Dermis microvascular lymphatic vessel endothelial cell (primary cell): ENCODE measurements at regions not wholly inside any gene's neighbourhood (a gene's known extent, or its start where the extent isn't known, plus 50 kb on each side); places are given as distances from the start of the nearest gene placed in this dataset.
A peak's percentile ranks its signal among the peaks of the same experiment; 100 is the strongest.

Source experiments
- DNase-seq, 2 donors: peaks; one replicate each; pipeline versions ENCODE4 v3.0.0 to v3.0.0-alpha.2; 2010; ENCODE audit warnings: low read depth in 2 of 2

DNA sequence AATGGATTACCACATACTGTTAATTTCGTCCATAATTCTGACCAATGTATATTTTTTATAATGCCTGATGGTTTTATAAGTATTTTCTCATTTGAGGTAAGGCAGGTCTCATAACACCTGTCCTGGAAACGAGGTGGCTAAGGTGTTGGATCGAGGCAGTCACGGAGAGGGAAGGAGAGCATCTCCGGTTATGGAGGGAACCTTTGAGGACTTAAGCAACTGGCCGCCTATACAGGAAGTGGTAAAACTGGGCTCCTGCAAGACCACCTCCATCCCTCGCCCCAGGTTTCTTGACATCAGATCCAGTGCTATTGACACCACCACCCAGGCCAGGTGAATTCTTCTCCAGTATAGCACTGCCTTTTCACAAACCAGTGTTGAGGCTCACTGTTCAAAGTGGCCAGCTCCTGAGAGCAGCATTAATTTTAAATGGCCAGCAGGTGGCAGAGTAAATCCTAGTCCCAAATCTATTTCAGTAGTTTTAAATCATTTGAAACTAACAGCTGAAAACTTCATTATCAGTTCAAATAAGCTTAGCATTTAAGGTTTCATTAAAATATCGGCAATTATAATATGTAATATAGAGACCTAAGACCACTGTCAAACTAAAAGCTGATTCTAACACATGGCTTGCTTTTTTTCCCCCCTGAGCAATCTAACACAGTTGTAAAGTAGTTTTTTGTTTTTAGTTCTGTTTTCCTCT lies 100.8 kb downstream of the PPM1A start:
- DNase-seq, result peak; percentile 30 to 59

DNA sequence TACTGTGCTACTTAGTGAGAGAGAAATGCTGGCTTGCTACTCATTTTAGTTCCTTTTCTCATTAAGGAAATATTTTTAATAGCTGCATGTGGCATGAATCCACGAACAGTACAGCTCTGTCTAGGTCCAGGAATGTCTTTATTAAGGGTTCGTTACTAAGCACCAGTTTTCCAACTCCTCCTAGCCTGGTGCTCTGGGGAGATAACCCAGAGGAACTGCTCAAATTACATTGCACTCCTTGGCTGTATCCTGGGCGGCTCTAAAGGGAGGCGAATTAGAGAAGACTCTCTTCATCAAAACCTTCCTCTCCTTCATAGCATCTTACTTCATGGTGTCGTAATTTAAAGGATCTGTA lies 101.3 kb downstream of the PPM1A start:
- no peak for DNase-seq

DNA sequence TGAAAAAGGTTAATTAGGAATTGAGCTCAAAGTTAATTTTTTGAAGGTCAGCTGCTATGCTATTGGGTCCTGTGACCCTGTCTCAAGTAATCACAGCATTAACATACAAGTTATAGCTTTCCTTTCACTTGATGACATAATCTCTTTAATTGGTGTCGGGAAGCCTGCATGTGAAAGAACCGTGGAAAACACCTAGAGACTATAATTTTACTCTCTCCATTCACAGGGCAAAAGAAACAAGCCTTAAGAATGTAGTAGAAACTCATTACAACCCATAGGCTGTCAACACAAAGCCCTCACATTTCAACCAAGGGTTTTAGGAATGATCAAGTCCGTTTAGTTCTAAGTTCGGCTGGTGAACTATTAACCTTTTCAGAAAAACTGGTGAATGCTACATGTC lies 104.4 kb downstream of the PPM1A start:
- no peak for DNase-seq

DNA sequence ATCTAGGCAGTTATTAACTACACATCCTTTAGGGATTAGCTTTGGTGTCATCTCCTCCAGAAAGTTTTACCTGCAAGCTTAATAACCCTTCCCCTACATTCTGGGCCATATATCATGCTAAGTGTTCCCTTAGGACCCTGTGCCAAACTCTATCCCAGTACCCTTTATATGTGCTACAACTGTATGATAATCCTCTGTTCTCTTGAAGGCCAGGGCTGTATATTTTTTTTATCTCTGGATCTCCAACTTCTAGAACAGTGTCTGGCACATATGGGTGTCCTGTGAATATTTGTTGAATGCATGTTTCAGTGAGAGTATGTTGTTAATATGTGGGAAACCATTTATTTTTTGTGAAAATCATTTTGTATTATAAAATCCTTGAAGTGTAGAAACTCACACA lies 106.7 kb downstream of the PPM1A start:
- no peak for DNase-seq

DNA sequence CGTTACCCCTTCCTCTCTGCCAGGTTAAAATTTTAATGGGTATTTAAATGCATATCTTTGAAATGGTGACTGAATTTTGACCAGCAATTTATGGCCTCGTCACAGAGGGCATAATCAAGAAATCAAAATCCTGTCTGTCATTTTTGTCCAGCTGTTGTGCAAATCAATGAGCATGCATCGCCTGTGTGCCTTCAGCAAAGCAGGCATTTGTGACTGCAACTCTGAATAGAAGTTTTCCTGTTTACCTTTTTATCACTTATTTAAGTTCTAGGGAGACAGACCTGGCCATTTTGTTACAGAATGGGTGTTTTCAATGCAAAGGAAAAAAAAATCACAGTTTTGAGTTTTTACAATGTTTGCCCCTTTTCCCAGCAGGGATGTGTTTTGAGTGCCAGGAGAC lies 107.4 kb downstream of the PPM1A start:
- no peak for DNase-seq

DNA sequence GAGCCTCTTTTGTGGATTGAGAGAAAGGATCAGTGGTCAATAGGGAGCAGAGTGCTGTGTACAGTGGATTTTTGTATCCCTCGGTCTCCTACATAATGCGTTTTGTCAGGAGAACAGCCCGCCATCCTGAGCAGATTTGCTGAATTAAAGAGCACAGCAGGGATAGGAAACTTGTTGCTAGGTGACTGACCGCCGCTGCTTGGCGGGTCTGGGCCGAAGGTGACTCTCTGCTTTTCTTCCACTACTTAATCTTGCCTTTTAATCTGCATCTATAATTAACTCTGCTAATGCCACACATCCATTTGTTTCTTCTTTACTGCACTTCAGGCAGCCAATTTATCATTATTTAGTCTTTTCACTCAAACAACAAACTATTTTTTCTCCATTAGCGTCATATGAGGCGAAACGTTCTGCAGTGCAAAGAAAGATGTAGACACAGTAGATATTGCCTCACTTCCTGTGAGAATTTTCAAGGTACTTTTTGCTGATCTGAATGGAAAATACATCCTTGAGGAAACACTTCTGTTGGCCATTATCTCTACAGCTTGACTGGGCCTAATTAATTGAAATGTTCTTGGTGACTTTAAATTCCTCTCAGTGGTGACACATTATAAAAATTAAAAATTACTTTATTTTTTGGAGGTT lies 108.0 kb downstream of the PPM1A start:
- no peak for DNase-seq

DNA sequence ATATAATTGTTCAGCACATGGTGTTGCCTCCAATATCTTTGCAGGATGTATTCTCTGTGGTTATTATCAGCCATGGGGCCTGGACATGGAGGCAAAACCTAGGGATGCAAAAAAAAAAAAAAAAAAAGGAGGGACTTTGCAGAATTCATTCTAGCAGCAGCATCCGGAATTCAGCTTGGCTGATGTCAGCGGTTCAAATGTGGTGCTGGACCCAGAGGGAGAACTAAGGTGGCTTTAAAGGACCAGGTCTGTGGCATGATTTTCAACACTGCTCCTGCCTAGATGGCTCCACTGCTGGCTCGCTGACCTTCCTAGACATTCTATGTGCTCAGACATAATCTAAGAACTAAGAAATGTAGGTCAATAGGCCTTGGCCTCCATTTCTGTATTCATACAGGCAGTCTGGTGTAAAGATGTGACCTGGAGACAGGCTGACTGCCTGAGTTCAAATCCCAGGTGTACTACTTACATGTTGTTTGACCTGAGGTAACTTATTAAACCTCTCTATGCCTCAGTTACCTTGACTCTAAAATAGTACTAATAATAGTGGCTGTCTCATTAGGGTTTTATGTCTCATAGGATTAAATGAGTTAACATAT lies 108.6 kb downstream of the PPM1A start:
- DNase-seq, result no peak

DNA sequence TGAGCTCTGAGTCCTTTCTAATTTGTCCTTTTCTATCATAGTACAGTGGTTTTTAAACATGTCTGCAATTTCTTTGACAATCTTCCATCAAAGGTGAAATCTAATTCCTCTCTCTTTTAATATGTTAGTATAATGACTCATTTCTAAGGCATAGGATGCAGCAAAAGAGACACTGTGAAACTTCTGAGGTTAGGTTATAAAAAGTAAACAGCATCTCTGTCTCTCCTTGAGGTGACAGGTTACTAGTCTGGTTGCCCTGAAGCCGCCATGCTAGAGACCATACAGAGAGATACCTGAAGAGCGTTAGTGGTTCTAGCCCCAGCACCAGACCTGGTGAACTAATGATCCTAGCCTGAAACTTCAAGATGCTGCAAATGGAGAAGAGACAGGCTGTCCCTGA lies 114.3 kb downstream of the PPM1A start:
- DNase-seq, result no peak

DNA sequence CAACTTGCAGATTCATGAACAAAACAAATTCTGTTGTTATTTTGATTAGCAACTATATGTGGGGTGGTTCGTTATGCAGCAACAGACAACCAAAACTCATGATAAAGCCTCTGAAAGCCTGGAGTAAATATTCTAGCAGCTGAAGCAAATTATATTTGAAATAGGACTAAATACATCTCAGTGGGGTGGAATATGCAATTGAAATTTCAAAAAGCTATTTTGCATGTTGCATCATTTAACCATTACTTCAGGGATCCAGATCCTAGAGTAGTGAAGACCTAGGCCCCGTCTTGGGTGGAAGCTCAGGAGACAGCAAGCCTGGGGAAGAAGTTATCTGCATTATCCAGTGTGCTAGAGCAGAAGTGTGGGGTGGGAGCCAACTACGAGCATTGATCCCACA lies 114.7 kb downstream of the PPM1A start:
- DNase-seq, result no peak

DNA sequence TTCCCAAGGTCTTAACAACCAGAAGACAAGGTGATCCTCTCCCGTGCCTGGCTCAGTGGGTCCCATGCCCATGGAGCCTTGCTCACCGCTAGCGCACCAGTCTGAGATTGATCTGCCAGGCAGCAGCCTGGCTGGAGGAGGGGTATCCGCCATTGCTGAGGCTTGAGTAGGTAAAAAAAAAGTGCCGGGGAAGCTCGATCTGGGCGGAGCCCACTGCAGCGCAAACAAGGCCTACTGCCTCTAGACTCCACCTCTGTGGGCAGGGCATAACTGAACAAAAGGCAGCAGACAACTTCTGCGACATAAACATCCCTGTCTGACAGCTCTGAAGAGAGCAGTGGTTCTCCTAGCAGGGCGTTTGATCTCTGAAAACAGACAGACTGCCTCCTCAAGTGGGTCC lies 104.0 kb downstream of the C14orf39 start:
- no peak for DNase-seq
